IMR-90 (cell line): ENCODE measurements at regions not wholly inside any gene's neighbourhood (a gene's known extent, or its start where the extent isn't known, plus 50 kb on each side); places are given as distances from the start of the nearest gene placed in this dataset.
"Not testable (repeated sequence)": the region's sequence is repeated elsewhere in the genome, so short reads cannot be mapped to it uniquely, and the experiment has no call there.

Experiments used
- ATAC-seq: fragments of 200-7000 bp; cut with Tn5 transposase; 2 replicates; pipeline ENCODE4 v1.9.1; 2020; ENCODE audit warnings: low read depth, mild to moderate bottlenecking, moderate library complexity
- BruUV-seq: library from RNA; stranded (reverse); fragments of 400-500 nt; replicated peaks from 2 replicates; lab custom pipeline; 2021; lab: Mats Ljungman, UMichigan
- CTCF ChIA-PET: fragments of 300-600 bp; formaldehyde crosslinking; extraction: SDS; loops from one replicate; lab custom pipeline; 2021; ENCODE audit warnings: antibody characterized with exemption; lab: Yijun Ruan, JAX
- POLR2A ChIA-PET: fragments of 300-600 bp; sonication (Branson Sonifier 250); formaldehyde crosslinking; loops from one replicate; lab custom pipeline; 2022; ENCODE audit warnings: antibody characterized with exemption; ENCODE audit not compliant: unreplicated experiment; lab: Charles Lee
- DNase-seq: peaks from one replicate; pipeline ENCODE4 v3.0.0; 2013
- H2AFZ ChIP-seq: replicated peaks from 2 replicates; pipeline ENCODE3; 2013; ENCODE audit warnings: low read length, mild to moderate bottlenecking; ENCODE audit not compliant: poor library complexity
- H2AK5ac ChIP-seq: 2 replicates; pipeline ENCODE4 v1.6.1; 2013; ENCODE audit warnings: low read depth, low read length, inconsistent platforms
- H2AK9ac ChIP-seq: replicated peaks from 2 replicates; pipeline ENCODE3; 2013; ENCODE audit warnings: mild to moderate bottlenecking, low read depth, low read length, moderate library complexity; ENCODE audit not compliant: poor library complexity
- H2BK120ac ChIP-seq: 2 replicates; pipeline ENCODE4 v1.6.1; 2013; ENCODE audit warnings: low read depth, low read length, inconsistent platforms
- H2BK15ac ChIP-seq: 3 replicates; pipeline ENCODE4 v1.6.1; 2013; ENCODE audit warnings: low read depth, low read length, inconsistent platforms
- H2BK20ac ChIP-seq: 2 replicates; pipeline ENCODE4 v1.6.1; 2013; ENCODE audit warnings: low read depth, mild to moderate bottlenecking, inconsistent platforms, low read length, moderate library complexity
- H2BK5ac ChIP-seq: 2 replicates; pipeline ENCODE4 v1.6.1; 2013; ENCODE audit warnings: mild to moderate bottlenecking, low read depth, low read length, inconsistent platforms; ENCODE audit not compliant: poor library complexity, severe bottlenecking
- H3K14ac ChIP-seq: replicated peaks from 2 replicates; pipeline ENCODE4 v1.6.1; 2013; ENCODE audit warnings: low read depth, low read length, inconsistent platforms
- H3K18ac ChIP-seq: 2 replicates; pipeline ENCODE4 v1.6.1; 2013; ENCODE audit warnings: low read depth, low read length, control low read depth
- H3K23ac ChIP-seq: 2 replicates; pipeline ENCODE4 v1.6.1; 2013; ENCODE audit warnings: low read depth, low read length, inconsistent platforms
- H3K27ac ChIP-seq: 2 replicates; pipeline ENCODE4 v1.5.1; 2013; ENCODE audit warnings: mild to moderate bottlenecking, control low read depth, low read length; ENCODE audit not compliant: insufficient read depth
- H3K27me3 ChIP-seq: 2 replicates; pipeline ENCODE4 v1.6.1; 2013; ENCODE audit warnings: low read length; ENCODE audit not compliant: control insufficient read depth, insufficient read depth
- H3K36me3 ChIP-seq: 2 replicates; pipeline ENCODE4 v1.6.1; 2013; ENCODE audit warnings: low read length, mixed read lengths; ENCODE audit not compliant: control insufficient read depth, insufficient read depth
- H3K4ac ChIP-seq: 2 replicates; pipeline ENCODE4 v1.6.1; 2013; ENCODE audit warnings: low read depth, low read length, inconsistent platforms
- H3K4me1 ChIP-seq: 2 replicates; pipeline ENCODE4 v1.6.1; 2013; ENCODE audit warnings: low read length, mixed read lengths; ENCODE audit not compliant: control insufficient read depth, insufficient read depth
- H3K4me2 ChIP-seq: 2 replicates; pipeline ENCODE4 v1.6.1; 2013; ENCODE audit warnings: low read depth, mild to moderate bottlenecking, control low read depth, low read length, moderate library complexity
- H3K4me3 ChIP-seq: 2 replicates; pipeline ENCODE4 v1.5.1; 2013; ENCODE audit warnings: low read depth, mild to moderate bottlenecking, control low read depth, low read length, moderate library complexity; ENCODE audit not compliant: insufficient read depth
- H3K56ac ChIP-seq: 2 replicates; pipeline ENCODE4 v1.6.1; 2013; ENCODE audit warnings: low read length, inconsistent platforms; ENCODE audit not compliant: insufficient read depth; ENCODE audit errors: extremely low read depth
- H3K79me1 ChIP-seq, 2 experiments: 2 replicates each; pipeline ENCODE4 v1.6.1; 2013; ENCODE audit warnings: low read length in 2 of 2, inconsistent platforms in 1 of 2, low read depth in 1 of 2
- H3K9ac ChIP-seq: 2 replicates; pipeline ENCODE4 v1.6.1; 2013; ENCODE audit warnings: low read depth, low read length, control low read depth
- H3K9me1 ChIP-seq: 2 replicates; pipeline ENCODE4 v1.6.1; 2013; ENCODE audit warnings: low read length, inconsistent platforms; ENCODE audit not compliant: insufficient read depth
- H3K9me3 ChIP-seq: 2 replicates; pipeline ENCODE4 v1.6.1; 2013; ENCODE audit warnings: low read length; ENCODE audit not compliant: control insufficient read depth, insufficient read depth
- H4K20me1 ChIP-seq: 2 replicates; pipeline ENCODE4 v1.6.1; 2013; ENCODE audit warnings: low read length, inconsistent platforms; ENCODE audit not compliant: insufficient read depth
- H4K5ac ChIP-seq: 2 replicates; pipeline ENCODE4 v1.6.1; 2013; ENCODE audit warnings: mild to moderate bottlenecking, low read depth, low read length, control low read depth
- H4K8ac ChIP-seq, 2 experiments: 2 replicates each; pipeline ENCODE4 v1.6.1; 2013; ENCODE audit warnings: low read depth in 2 of 2, low read length in 2 of 2, control low read depth in 1 of 2, inconsistent platforms in 1 of 2
- H4K91ac ChIP-seq: 2 replicates; pipeline ENCODE4 v1.6.1; 2013; ENCODE audit warnings: low read depth, low read length, inconsistent platforms; ENCODE audit not compliant: insufficient read depth
- WGBS, 2 experiments: methylation state at CpG; one replicate each; pipeline versions ENCODE4 v1.1.5 to v1.1.7; 2013; ENCODE audit warnings: missing lambda C conversion rate in 2 of 2; ENCODE audit not compliant: insufficient read length in 1 of 2; ENCODE audit errors: extremely low coverage in 2 of 2; 5-methylcytosine and 5-hydroxymethylcytosine counted together
- dilution Hi-C: fragments of 300-500 bp; cut with HindIII; formaldehyde crosslinking; loops from one replicate; pipeline ENCODE4 v1.14.3; 2018; ENCODE audit warnings: low sequenced_read_pairs; ENCODE audit not compliant: unreplicated experiment
- in situ Hi-C: fragments of 300-500 bp; cut with MboI; formaldehyde crosslinking; loops from 3 replicates; pipeline ENCODE4 v1.14.3; 2019; ENCODE audit warnings: low sequenced_read_pairs, inconsistent platforms, mixed read lengths
- intact Hi-C: fragments of 100-400 bp; cut with micrococcal nuclease; formaldehyde crosslinking; loops from 2 replicates; pipeline ENCODE4 v1.10.0; 2022

DNA sequence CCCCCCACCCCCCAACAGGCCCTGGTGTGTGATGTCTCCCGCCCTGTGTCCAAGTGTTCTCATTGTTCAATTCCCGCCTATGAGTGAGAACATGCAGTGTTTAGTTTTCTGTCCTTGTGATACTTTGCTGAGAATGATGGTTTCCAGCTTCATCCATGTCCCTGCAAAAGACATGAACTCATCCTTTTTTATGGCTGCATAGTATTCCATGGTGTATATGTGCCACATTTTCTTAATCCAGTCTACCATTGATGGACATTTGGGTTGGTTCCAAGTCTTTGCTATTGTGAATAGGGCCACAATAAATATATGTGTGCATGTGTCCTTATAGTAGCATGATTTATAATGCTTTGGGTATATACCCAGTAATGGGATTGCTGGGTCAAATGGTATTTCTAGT, 54.0 kb downstream of the ZCCHC13 start:
- H3K27ac ChIP-seq, H2BK5ac ChIP-seq, H3K9me3 ChIP-seq, H2AK5ac ChIP-seq, H2BK120ac ChIP-seq, H2BK15ac ChIP-seq, BruUV-seq, CTCF ChIA-PET, H3K18ac ChIP-seq, H3K4ac ChIP-seq, ATAC-seq, H3K4me1 ChIP-seq, H3K23ac ChIP-seq, H3K4me3 ChIP-seq, H4K8ac ChIP-seq, H2AFZ ChIP-seq, H4K91ac ChIP-seq, dilution Hi-C loops, in situ Hi-C loops, H3K27me3 ChIP-seq, H3K56ac ChIP-seq, H2AK9ac ChIP-seq, POLR2A ChIA-PET, H4K5ac ChIP-seq, H3K9me1 ChIP-seq, H3K14ac ChIP-seq, intact Hi-C loops, H4K20me1 ChIP-seq, H2BK20ac ChIP-seq, H3K9ac ChIP-seq, H3K79me1 ChIP-seq, DNase-seq, H3K4me2 ChIP-seq, H3K36me3 ChIP-seq: not testable (repeated sequence)
- WGBS, 2 experiments: no CpG with 5 or more reads among the region's 2 CpGs
